Endometrium (tissue), 2 donors: ENCODE measurements at regions not wholly inside any gene's neighbourhood (a gene's known extent, or its start where the extent isn't known, plus 50 kb on each side); places are given as distances from the start of the nearest gene placed in this dataset.

Experiments used
- FAIRE-seq: peaks from 2 replicates; lab custom pipeline; 2012; peaks lifted over from hg19 to GRCh38; lab: Jason Lieb, UNC
- donor health status: control.
- donor health status: control.

DNA sequence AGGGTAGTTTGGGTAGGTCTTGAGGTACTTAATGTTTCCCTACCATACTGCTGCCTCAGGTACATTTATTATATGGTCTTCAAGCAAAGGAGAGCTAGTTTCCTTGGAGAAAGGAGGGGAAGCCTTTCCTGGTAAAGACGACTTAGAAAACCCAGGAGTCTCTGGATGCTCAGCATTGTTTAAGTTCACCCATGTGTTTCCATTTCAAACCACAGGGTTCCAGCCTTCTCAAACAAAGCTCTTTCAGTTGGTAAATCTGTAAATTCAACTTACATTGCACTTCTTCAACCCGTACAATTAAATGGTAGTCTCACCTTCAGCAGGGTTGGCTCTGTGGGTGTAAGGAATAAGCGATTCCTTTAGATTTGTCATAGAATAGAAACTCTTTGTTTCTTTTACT lies 111.9 kb upstream of the UNC5C start:
- no peak for FAIRE-seq

DNA sequence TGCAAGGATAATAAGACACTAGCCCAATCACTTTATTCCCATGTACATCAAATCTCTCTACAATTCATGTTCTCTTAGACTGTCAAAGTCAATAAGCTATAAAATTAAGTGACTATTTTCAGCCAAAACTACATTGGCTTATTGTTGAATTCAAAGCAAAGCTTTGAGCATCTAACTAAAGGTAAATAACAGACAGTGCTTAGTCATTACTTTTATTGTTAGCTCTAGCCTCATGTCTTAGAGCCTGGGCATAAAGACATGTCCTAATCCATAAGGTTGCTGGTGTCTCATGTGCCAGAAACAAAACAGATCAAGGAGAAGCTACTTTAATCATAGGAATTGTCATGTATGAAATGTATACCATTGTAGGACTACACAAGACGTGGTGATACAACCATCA lies 103.1 kb upstream of the UNC5C start:
- no peak for FAIRE-seq

DNA sequence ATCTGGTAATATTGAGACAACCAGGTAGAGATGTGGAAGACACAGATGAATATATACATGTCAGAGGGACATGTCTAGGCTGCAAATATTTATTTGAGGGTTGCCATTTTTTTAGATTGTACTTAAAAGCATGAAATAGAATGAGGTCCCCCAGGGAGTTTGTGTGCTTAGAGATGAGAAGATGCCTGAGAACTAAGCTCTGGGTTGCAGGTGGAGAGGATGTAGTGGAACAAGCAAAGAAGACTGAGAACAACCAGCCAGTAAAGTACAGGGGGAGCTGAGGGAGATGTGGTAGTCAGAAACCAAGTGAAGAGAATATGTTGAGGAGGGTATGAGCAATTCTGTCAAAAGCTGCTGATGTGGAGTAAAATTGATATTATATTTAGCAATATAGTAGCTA lies 95.6 kb upstream of the UNC5C start:
- FAIRE-seq, result no peak

DNA sequence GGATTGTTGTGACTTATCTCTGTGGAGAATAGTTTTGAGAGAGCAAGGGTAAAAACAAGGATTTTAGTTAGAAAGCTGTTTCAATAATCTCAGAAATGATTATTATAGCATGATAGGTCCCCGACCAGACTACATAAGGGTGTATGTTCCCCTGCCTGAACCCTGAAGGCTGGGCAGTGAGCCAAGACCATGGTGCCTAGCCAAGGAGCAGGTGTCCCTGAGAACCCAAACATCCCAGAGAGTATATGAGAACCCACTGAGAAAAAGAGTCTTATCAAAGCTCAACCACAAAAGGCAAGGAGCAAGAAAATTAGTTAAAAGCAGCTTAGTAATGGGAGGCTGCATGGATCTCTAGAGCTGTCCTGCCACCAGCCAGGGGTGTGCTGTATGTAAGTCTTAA lies 94.9 kb upstream of the UNC5C start:
- FAIRE-seq, result no peak

DNA sequence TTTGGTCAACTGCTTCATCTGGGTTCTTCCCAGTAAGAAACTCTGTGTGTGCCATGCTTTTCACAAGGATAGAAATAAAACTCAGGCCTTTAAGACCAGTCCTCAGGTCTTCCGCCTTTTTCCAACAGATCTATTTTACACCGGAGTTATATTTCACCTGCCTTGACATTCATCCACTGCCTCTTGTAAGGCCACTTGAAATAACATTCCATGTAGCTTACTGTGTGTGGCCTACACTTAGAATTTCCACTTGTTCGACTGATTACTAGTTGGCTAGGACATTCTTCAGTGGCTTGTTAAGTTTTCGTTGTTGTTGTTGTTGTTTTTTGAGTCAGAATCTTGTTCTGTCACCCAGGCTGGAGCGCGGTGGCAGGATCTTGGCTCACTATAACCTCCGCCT lies 92.8 kb upstream of the UNC5C start:
- FAIRE-seq, result no peak

- FAIRE-seq, result no peak
These were observed 91.5 kb upstream of the UNC5C start for GRCh38 chr4:95640311-95640710.

GRCh38 chr4:95638920-95639501 lies 90.2 kb upstream of the UNC5C start:
- no peak for FAIRE-seq

GRCh38 chr4:95637043-95637600 lies 88.3 kb upstream of the UNC5C start:
- FAIRE-seq, result no peak

- FAIRE-seq, result no peak
These were observed 87.3 kb upstream of the UNC5C start for GRCh38 chr4:95636061-95636460.

- no peak for FAIRE-seq
These were observed 78.9 kb upstream of the UNC5C start for GRCh38 chr4:95627709-95628108.

GRCh38 chr4:95627024-95627605 lies 78.3 kb upstream of the UNC5C start:
- no peak for FAIRE-seq

DNA sequence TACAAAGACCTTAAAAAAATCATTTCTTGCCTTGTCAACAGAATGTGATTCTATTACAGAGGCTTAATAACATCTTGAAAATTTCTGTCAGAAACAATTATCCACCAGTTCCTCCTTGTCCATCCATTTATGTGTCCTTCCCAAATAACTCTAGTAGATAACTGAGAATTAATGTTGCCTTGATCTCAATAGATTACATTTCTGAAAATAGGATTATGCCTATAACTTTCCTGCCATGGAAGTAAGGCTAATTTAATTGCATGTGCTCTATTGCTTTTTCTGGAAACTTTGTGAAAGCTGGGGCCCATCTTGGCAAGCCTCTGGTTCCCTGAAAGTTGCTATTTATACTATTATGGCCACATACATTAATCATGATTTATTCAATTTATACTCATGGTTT lies 76.2 kb upstream of the UNC5C start:
- FAIRE-seq, result no peak

DNA sequence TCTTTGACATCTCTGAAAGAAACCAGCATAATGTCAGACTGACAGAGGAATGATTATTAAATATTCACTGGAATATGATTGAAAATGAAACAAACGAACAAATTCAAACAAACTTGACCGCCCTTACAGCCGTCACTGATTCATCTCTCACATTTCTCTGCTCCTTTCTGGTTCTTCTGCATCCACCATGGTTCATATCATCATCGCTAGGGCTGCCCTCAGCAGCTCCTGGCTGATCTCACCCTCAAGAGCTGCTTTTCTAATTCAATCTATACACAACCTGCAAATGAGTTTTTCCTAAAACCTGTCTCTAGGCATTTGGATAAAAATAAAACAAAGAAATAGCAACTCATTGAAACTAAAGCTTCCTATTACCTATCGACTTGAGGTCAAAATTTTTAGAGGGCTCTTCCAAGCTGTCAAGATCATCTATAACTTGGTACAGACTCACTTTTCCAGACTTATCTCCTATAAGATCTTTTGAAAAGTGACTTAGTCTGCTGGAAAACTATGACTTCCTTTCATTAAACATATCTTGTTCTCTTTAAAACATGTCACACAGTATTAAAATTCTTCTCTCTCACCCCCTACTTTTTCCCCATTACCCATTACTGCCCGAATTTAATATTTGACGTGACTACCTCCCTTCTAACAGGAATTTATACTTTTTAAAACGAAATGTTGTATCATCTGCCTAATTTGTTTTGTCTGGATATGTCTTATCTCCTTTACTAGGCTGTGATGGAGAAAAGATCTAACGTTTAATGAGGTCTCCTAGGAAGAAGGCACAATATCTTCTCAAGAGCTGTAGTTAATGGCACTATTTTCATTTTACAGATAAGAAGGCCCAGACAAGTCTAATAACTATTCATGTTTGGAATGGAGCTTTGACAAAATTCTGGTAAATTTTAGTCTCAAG lies 71.0 kb upstream of the UNC5C start:
- FAIRE-seq, result no peak

- no peak for FAIRE-seq
These were observed 66.0 kb upstream of the UNC5C start for GRCh38 chr4:95614684-95615205.

- no peak for FAIRE-seq
These were observed 61.3 kb upstream of the UNC5C start for GRCh38 chr4:95610061-95610569.

DNA sequence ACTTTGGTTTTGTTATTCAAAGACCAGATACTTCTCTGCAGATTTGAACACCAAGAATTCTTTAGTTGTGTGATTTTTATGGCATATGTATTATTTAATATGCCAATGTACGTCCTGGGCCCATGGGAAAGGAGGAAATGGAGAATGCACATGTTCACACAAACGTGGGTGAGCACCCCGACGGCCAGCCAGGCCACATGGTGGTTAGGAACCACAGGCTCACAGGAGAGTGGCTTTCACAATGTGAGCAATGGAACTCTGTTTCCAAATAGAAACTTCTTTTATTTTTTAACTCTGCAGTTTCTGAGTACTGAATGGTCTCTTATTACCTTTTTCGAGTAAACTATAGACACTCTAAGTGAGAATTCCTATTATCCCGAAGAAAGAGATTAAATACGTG lies 58.0 kb upstream of the UNC5C start:
- no peak for FAIRE-seq

GRCh38 chr4:95603393-95603792 lies 54.6 kb upstream of the UNC5C start:
- no peak for FAIRE-seq

DNA sequence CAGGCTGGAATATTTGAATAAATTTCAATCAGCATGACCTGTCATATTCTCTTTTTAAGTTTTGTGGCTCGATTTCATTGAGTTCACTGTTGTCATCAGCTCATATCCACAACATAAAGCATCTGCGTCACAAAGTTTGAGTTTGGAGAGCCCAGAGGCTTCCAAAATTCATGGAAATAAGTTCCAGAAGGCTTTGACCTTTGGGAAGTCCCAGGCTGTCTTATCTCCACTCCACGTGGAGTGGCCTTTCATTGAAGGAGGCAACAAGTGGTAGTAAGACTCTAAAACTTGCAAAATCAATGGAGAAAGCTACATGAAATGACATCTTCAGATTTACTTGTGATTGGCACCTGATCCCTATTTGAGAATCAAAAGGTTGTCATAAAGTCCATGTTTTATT lies 54.1 kb upstream of the UNC5C start:
- no peak for FAIRE-seq

GRCh38 chr4:95601356-95601755 lies 52.6 kb upstream of the UNC5C start:
- FAIRE-seq, result no peak

DNA sequence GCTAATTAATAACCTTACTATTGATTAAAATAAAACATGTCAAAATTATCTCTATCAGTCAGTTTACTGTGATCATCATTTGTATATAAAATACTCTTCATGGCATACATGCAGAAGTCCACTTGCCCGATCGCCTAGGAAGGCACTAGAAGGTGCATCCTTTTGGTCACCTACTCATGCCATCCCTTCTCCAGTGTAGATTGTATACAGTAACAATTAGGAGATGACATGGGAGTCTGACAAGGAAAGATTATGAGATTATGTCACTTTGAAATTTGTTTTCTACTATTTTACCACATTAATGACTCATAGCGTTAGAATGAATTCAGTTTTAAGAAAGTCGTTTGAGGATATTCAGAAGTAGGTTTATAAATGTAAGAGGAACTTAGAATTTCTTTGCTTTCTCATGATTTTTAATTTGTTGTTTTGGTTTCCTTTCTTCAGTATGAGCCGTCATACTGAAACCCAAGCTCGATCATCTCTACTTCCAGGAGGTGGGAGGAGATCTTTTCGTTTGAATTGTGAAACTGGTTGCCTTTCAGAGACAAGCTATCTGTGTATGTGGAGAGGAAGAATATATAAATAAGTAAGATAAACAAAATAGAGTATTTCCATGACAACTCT lies 51.1 kb upstream of the UNC5C start:
- no peak for FAIRE-seq
